ENCODE measurements at regions not wholly inside any gene's neighbourhood (a gene's known extent, or its start where the extent isn't known, plus 50 kb on each side); places are given as distances from the start of the nearest gene placed in this dataset.

DNA sequence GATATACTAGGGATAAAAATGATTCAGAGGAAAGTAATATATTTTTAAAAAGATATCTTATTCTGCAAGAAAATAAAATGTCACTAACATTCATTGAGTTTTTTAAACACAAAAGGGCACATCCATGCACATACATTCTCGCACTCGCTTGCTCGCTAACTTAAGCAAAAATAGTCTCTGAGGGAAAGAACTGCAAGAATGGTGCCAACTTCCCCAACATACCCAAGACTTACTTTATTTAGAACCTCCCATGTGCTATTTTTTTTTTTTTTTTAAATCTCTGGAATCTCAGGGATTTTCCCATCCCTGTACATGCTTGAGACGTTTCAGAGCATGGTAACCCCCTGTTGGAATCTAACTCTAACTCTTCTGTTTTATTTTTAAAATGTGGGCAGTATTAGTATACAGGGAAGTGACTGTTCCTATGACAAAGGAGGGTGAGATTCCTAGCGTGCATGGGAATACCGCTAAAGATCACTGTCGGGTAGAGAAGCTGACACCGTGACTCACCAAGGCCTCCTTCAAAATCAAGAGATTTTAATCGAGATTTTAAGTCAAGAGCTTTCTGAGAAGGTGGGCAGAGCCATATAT, 187.9 kb upstream of the ZEB2 start:
- TF ChIP-seq, protein P1, sequence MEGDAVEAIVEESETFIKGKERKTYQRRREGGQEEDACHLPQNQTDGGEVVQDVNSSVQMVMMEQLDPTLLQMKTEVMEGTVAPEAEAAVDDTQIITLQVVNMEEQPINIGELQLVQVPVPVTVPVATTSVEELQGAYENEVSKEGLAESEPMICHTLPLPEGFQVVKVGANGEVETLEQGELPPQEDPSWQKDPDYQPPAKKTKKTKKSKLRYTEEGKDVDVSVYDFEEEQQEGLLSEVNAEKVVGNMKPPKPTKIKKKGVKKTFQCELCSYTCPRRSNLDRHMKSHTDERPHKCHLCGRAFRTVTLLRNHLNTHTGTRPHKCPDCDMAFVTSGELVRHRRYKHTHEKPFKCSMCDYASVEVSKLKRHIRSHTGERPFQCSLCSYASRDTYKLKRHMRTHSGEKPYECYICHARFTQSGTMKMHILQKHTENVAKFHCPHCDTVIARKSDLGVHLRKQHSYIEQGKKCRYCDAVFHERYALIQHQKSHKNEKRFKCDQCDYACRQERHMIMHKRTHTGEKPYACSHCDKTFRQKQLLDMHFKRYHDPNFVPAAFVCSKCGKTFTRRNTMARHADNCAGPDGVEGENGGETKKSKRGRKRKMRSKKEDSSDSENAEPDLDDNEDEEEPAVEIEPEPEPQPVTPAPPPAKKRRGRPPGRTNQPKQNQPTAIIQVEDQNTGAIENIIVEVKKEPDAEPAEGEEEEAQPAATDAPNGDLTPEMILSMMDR (IDR thresholded peaks at IDR 0.05) = no peak
- no peak for TF ChIP-seq POLR2A (IDR thresholded peaks at IDR 0.05)

Data from Peyer's patch (tissue), 4 donors.